ENCODE measurements at regions not wholly inside any gene's neighbourhood (a gene's known extent, or its start where the extent isn't known, plus 50 kb on each side); places are given as distances from the start of the nearest gene placed in this dataset.

DNA sequence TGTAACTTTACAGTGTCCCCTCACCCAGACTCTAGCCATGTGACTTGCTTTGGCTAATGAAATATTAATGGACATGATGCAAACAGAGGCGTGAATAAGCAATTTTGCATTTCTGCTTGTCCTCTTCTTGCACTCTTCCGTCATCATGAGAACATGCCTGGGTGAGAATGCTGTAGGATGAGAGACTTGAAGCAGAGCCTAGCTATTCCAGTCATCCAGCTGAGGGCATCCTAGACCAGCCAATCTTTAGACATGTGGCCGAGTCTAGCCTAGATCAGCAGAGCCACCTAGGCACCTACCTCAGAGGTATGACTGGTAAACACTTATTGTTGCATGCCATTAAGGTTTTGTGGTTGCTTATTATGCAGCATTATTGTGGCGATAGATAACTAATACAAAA lies 450.5 kb upstream of the AZI2 start:
- no peak overlapping the region for H3K9ac ChIP-seq (ENCODE audit: insufficient read depth, low read length)
- TF ChIP-seq EZH2 (IDR thresholded peaks at IDR 0.05; ENCODE audit: low read length, missing control alignments), result no peak
- TF ChIP-seq, protein P1, sequence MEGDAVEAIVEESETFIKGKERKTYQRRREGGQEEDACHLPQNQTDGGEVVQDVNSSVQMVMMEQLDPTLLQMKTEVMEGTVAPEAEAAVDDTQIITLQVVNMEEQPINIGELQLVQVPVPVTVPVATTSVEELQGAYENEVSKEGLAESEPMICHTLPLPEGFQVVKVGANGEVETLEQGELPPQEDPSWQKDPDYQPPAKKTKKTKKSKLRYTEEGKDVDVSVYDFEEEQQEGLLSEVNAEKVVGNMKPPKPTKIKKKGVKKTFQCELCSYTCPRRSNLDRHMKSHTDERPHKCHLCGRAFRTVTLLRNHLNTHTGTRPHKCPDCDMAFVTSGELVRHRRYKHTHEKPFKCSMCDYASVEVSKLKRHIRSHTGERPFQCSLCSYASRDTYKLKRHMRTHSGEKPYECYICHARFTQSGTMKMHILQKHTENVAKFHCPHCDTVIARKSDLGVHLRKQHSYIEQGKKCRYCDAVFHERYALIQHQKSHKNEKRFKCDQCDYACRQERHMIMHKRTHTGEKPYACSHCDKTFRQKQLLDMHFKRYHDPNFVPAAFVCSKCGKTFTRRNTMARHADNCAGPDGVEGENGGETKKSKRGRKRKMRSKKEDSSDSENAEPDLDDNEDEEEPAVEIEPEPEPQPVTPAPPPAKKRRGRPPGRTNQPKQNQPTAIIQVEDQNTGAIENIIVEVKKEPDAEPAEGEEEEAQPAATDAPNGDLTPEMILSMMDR (conservative IDR thresholded peaks at IDR 0.05 in 1 of 2, IDR thresholded peaks at IDR 0.05 in 1 of 2; ENCODE audit: low read depth in 1 of 2, low read length in 2 of 2), result no peak
- no peaks in the 10 kb centered on the region for H3K27me3 ChIP-seq (ENCODE audit: control insufficient read depth, insufficient read depth, low read length)
- no peaks in the 10 kb centered on the region for H3K9me3 ChIP-seq (ENCODE audit: control insufficient read depth, insufficient read depth, low read depth, low read length)
- H3K36me3 ChIP-seq (ENCODE audit: control insufficient read depth, insufficient read depth, low read length), result no peaks in the 10 kb centered on the region
- peak in 1 of 2 donors; percentile 5 for DNase-seq (ENCODE audit: low read depth in 2 of 2)
- no peaks in the 10 kb centered on the region for H3K4me1 ChIP-seq (ENCODE audit: control insufficient read depth, extremely low read depth, insufficient read depth, low read length)
- no peaks in the 10 kb centered on the region for H4K20me1 ChIP-seq (ENCODE audit: control insufficient read depth, extremely low read depth, insufficient read depth, low read length)
- H2AFZ ChIP-seq (ENCODE audit: low read length), result no peak overlapping the region
- no peak overlapping the region for H3K27ac ChIP-seq (ENCODE audit: insufficient read depth, low read length)
- no peak overlapping the region for H3K4me2 ChIP-seq (ENCODE audit: extremely low read depth, insufficient read depth, low read length)
- H3K79me2 ChIP-seq (ENCODE audit: control insufficient read depth, insufficient read depth, low read length), result no peaks in the 10 kb centered on the region
- H3K4me3 ChIP-seq (replicated peaks in 1 of 4; ENCODE audit: control extremely low read depth in 1 of 4, insufficient read depth in 1 of 4, low read depth in 3 of 4, low read length in 4 of 4), result no peak overlapping the region

DNA sequence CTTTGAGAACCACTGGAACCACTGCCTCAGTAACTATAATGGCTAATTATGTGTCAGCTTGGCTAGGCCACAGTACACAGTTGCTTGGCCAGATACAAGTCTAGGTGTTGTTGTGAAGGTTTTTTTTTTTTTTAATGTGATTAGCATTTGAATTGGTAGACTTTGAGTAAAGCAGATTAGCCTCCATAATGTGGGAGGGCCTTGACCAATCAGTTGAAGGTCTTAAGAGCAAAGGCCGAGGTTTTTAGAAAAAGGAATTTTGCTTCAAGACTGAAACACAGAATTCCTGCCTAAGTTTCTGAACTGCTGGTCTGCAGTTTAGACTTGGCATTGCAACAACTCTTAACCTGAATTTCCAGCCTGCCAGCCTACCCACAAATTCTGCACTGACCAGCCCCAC lies 451.6 kb upstream of the AZI2 start:
- H3K4me2 ChIP-seq (ENCODE audit: extremely low read depth, insufficient read depth, low read length), result no peak overlapping the region
- H2AFZ ChIP-seq (ENCODE audit: low read length), result no peak overlapping the region
- no peak overlapping the region for H3K27ac ChIP-seq (ENCODE audit: insufficient read depth, low read length)
- no peaks in the 10 kb centered on the region for H3K36me3 ChIP-seq (ENCODE audit: control insufficient read depth, insufficient read depth, low read length)
- TF ChIP-seq, protein P1 (conservative IDR thresholded peaks at IDR 0.05 in 1 of 2, IDR thresholded peaks at IDR 0.05 in 1 of 2; ENCODE audit: low read depth in 1 of 2, low read length in 2 of 2), result no peak
- no peak for TF ChIP-seq EZH2 (IDR thresholded peaks at IDR 0.05; ENCODE audit: low read length, missing control alignments)
- no peaks in the 10 kb centered on the region for H3K9me3 ChIP-seq (ENCODE audit: control insufficient read depth, insufficient read depth, low read depth, low read length)
- H3K4me3 ChIP-seq (replicated peaks in 1 of 4; ENCODE audit: control extremely low read depth in 1 of 4, insufficient read depth in 1 of 4, low read depth in 3 of 4, low read length in 4 of 4), result no peak overlapping the region
- DNase-seq (ENCODE audit: low read depth in 2 of 2), result no peak
- H3K79me2 ChIP-seq (ENCODE audit: control insufficient read depth, insufficient read depth, low read length), result no peaks in the 10 kb centered on the region
- no peaks in the 10 kb centered on the region for H4K20me1 ChIP-seq (ENCODE audit: control insufficient read depth, extremely low read depth, insufficient read depth, low read length)
- H3K4me1 ChIP-seq (ENCODE audit: control insufficient read depth, extremely low read depth, insufficient read depth, low read length), result no peaks in the 10 kb centered on the region
- H3K9ac ChIP-seq (ENCODE audit: insufficient read depth, low read length), result no peak overlapping the region
- H3K27me3 ChIP-seq (ENCODE audit: control insufficient read depth, insufficient read depth, low read length), result no peaks in the 10 kb centered on the region

DNA sequence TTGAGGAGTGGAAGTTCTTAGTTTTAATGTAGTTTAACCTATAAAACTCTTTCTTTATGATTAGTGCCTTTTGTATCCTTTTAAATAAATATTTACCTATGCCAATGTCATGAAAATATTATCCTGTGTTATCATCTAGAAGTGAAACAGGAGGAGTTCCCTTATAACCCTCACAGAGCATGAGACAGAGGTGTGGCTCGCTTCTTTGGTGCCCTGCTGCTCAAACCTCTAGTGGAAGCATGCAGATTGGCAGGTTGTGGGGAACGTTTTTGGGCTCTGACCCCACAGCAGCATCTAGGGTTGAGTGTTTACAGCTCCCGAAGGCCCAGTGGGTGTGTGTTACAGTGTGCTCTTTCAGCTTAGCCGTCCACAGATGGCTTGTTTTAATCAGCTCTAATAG lies 459.4 kb upstream of the AZI2 start:
- no peak overlapping the region for H2AFZ ChIP-seq (ENCODE audit: low read length)
- TF ChIP-seq, protein P1 (conservative IDR thresholded peaks at IDR 0.05 in 1 of 2, IDR thresholded peaks at IDR 0.05 in 1 of 2; ENCODE audit: low read depth in 1 of 2, low read length in 2 of 2), result no peak
- TF ChIP-seq EZH2 (IDR thresholded peaks at IDR 0.05; ENCODE audit: low read length, missing control alignments), result no peak

More for the DNA sequence above, 459.4 kb upstream of the AZI2 start:
- no peak overlapping the region for H3K27ac ChIP-seq (ENCODE audit: insufficient read depth, low read length)
- H3K27me3 ChIP-seq (ENCODE audit: control insufficient read depth, insufficient read depth, low read length), result no peaks in the 10 kb centered on the region
- H3K9ac ChIP-seq (ENCODE audit: insufficient read depth, low read length), result no peak overlapping the region
- no peak for DNase-seq (ENCODE audit: low read depth in 2 of 2)
- no peaks in the 10 kb centered on the region for H3K4me1 ChIP-seq (ENCODE audit: control insufficient read depth, extremely low read depth, insufficient read depth, low read length)
- H4K20me1 ChIP-seq (ENCODE audit: control insufficient read depth, extremely low read depth, insufficient read depth, low read length), result no peaks in the 10 kb centered on the region
- no peak overlapping the region for H3K4me2 ChIP-seq (ENCODE audit: extremely low read depth, insufficient read depth, low read length)
- H3K36me3 ChIP-seq (ENCODE audit: control insufficient read depth, insufficient read depth, low read length), result no peaks in the 10 kb centered on the region
- no peaks in the 10 kb centered on the region for H3K9me3 ChIP-seq (ENCODE audit: control insufficient read depth, insufficient read depth, low read depth, low read length)
- H3K4me3 ChIP-seq (replicated peaks in 1 of 4; ENCODE audit: control extremely low read depth in 1 of 4, insufficient read depth in 1 of 4, low read depth in 3 of 4, low read length in 4 of 4), result no peak overlapping the region
- no peaks in the 10 kb centered on the region for H3K79me2 ChIP-seq (ENCODE audit: control insufficient read depth, insufficient read depth, low read length)

Measured in fibroblast of lung (primary cell).